GM23248 (cell line): ENCODE measurements at regions not wholly inside any gene's neighbourhood (a gene's known extent, or its start where the extent isn't known, plus 50 kb on each side); places are given as distances from the start of the nearest gene placed in this dataset.

ENCODE experiments used
- DNase-seq: peaks from one replicate; pipeline ENCODE4 v3.0.0-alpha.2; 2015
- H2AFZ ChIP-seq: fragments of 200-600 bp; sonication (generic); 2 replicates; pipeline ENCODE4 v1.6.1; 2016; ENCODE audit warnings: antibody characterized with exemption
- H3F3A ChIP-seq: fragments of 200-600 bp; sonication (generic); 2 replicates; pipeline ENCODE4 v1.6.1; 2016; ENCODE audit warnings: mild to moderate bottlenecking, antibody characterized with exemption, mixed run types; ENCODE audit not compliant: insufficient read depth
- H3K27ac ChIP-seq: fragments of 200-600 bp; sonication (generic); 2 replicates; pipeline ENCODE4 v1.5.1; 2016; ENCODE audit warnings: mild to moderate bottlenecking
- H3K27me3 ChIP-seq: fragments of 200-600 bp; sonication (generic); replicated peaks from 2 replicates; pipeline ENCODE4 v1.6.1; 2016; ENCODE audit warnings: mild to moderate bottlenecking; ENCODE audit not compliant: insufficient read depth
- H3K36me3 ChIP-seq: fragments of 200-600 bp; sonication (generic); 2 replicates; pipeline ENCODE4 v1.6.1; 2016; ENCODE audit warnings: low read depth, mild to moderate bottlenecking
- H3K4me1 ChIP-seq: fragments of 200-600 bp; sonication (generic); 2 replicates; pipeline ENCODE4 v1.6.1; 2016; ENCODE audit warnings: mild to moderate bottlenecking; ENCODE audit not compliant: insufficient read depth
- H3K4me2 ChIP-seq: fragments of 200-600 bp; sonication (generic); one replicate; pipeline ENCODE4 v1.6.1; 2016; ENCODE audit warnings: mild to moderate bottlenecking; ENCODE audit not compliant: unreplicated experiment
- H3K4me3 ChIP-seq: fragments of 200-600 bp; sonication (generic); 2 replicates; pipeline ENCODE4 v1.5.1; 2016; ENCODE audit warnings: mild to moderate bottlenecking
- H3K79me2 ChIP-seq: fragments of 200-600 bp; sonication (generic); 2 replicates; pipeline ENCODE4 v1.6.1; 2016; ENCODE audit warnings: mild to moderate bottlenecking; ENCODE audit not compliant: insufficient read depth
- H3K9ac ChIP-seq: fragments of 200-600 bp; sonication (generic); 2 replicates; pipeline ENCODE4 v1.6.1; 2016; ENCODE audit warnings: mild to moderate bottlenecking
- H3K9me2 ChIP-seq: fragments of 200-600 bp; sonication (generic); 2 replicates; pipeline ENCODE4 v1.6.1; 2016; ENCODE audit warnings: mixed run types, mild to moderate bottlenecking, moderate library complexity; ENCODE audit not compliant: insufficient read depth
- H3K9me3 ChIP-seq: fragments of 200-600 bp; sonication (generic); one replicate; pipeline ENCODE4 v1.6.1; 2017; ENCODE audit warnings: low read depth
- H4K20me1 ChIP-seq: fragments of 200-600 bp; sonication (generic); 2 replicates; pipeline ENCODE4 v1.6.0; 2016; ENCODE audit not compliant: insufficient read depth
- EZH2 ChIP-seq: fragments of 200-600 bp; sonication (generic); IDR thresholded peaks from 2 replicates; pipeline ENCODE4 v1.6.1; 2018; ENCODE audit warnings: antibody characterized with exemption, mild to moderate bottlenecking; ENCODE audit not compliant: insufficient read depth, poor library complexity, severe bottlenecking
- EZH2phosphoT487 ChIP-seq: fragments of 200-600 bp; sonication (generic); IDR thresholded peaks from 2 replicates; pipeline ENCODE4 v1.6.1; 2018; ENCODE audit warnings: antibody characterized with exemption, moderate library complexity, mild to moderate bottlenecking, low read depth; ENCODE audit not compliant: insufficient read depth
- WGBS, 2 experiments: methylation state at CpG; one replicate each; pipeline ENCODE4 v1.1.6; 2015 to 2017; ENCODE audit warnings: low lambda C conversion rate in 2 of 2, low coverage in 1 of 2; ENCODE audit errors: missing lambda C conversion rate in 2 of 2; 5-methylcytosine and 5-hydroxymethylcytosine counted together
- in situ Hi-C: fragments of 300-500 bp; cut with MboI; formaldehyde crosslinking; loops from 2 replicates; pipeline ENCODE4 v1.15.0; 2020

- 76 to 84% methylated on average over 2 of the region's 2 CpGs for WGBS, 2 experiments
- no peak overlapping the region for H3K27ac ChIP-seq
- TF ChIP-seq EZH2 (no peak), EZH2phosphoT487 (no peak)
Observed at GRCh38 chr3:63086190-63086589, 191.9 kb upstream of the SYNPR start.

GRCh38 chr3:63089007-63089750 lies 188.9 kb upstream of the SYNPR start:
- in situ Hi-C loops: no loop called here
- Histone ChIP-seq H3K4me3 (no peak overlapping the region), H3K27ac (no peak overlapping the region), H3K9ac (no peak overlapping the region), H3K9me2 (no peaks in the 10 kb centered on the region; the same call in 1 of the 2 replicates), H4K20me1 (no peaks in the 10 kb centered on the region), H3K36me3 (no peaks in the 10 kb centered on the region), H3K27me3 (no peaks in the 10 kb centered on the region; the same call in 1 of the 2 replicates), H3K4me2 (no peak overlapping the region), H3K79me2 (no peaks in the 10 kb centered on the region), H3K9me3 (no peaks in the 10 kb centered on the region), H3F3A (no peaks in the 10 kb centered on the region), H2AFZ (no peak overlapping the region), H3K4me1 (no peaks in the 10 kb centered on the region)
- no peak for TF ChIP-seq EZH2
- TF ChIP-seq EZH2phosphoT487: no peak
- WGBS, 2 experiments: 61% methylated on average over 6 of the region's 6 CpGs
- no peak for DNase-seq

More at GRCh38 chr3:63086190-63086589, 191.9 kb upstream of the SYNPR start:
- no peaks in the 10 kb centered on the region; the same call in 1 of the 2 replicates for H3K9me2 ChIP-seq
- no peaks in the 10 kb centered on the region for H3K9me3 ChIP-seq
- no peak overlapping the region for H2AFZ ChIP-seq
- no peak for DNase-seq
- H3K9ac ChIP-seq: no peak overlapping the region
- in situ Hi-C loops: no loop called here
- H3K4me2 ChIP-seq: no peak overlapping the region
- no peak overlapping the region for H3K4me3 ChIP-seq
- no peaks in the 10 kb centered on the region for H3K79me2 ChIP-seq
- no peaks in the 10 kb centered on the region for H3K27me3 ChIP-seq
- H3K4me1 ChIP-seq: no peaks in the 10 kb centered on the region
- H3K36me3 ChIP-seq: no peaks in the 10 kb centered on the region
- no peaks in the 10 kb centered on the region for H3F3A ChIP-seq
- H4K20me1 ChIP-seq: no peaks in the 10 kb centered on the region

- H3F3A ChIP-seq: no peaks in the 10 kb centered on the region
- H3K27me3 ChIP-seq: no peaks in the 10 kb centered on the region; the same call in 1 of the 2 replicates
- no peaks in the 10 kb centered on the region for H3K9me2 ChIP-seq
- in situ Hi-C loops: no loop called here
- no peak overlapping the region for H3K27ac ChIP-seq
- H3K4me3 ChIP-seq: no peak overlapping the region
- no peaks in the 10 kb centered on the region for H3K79me2 ChIP-seq
- H4K20me1 ChIP-seq: no peaks in the 10 kb centered on the region
- WGBS, 2 experiments: 30 to 52% methylated on average over 1 of the region's 1 CpG
- no peak overlapping the region for H3K4me2 ChIP-seq
- no peaks in the 10 kb centered on the region for H3K4me1 ChIP-seq
- H3K9ac ChIP-seq: no peak overlapping the region
- no peak overlapping the region for H2AFZ ChIP-seq
- no peaks in the 10 kb centered on the region for H3K9me3 ChIP-seq
- no peak for TF ChIP-seq EZH2phosphoT487
- no peak for TF ChIP-seq EZH2
- DNase-seq: no peak
- no peaks in the 10 kb centered on the region for H3K36me3 ChIP-seq
Observed at GRCh38 chr3:63089751-63090132, 188.4 kb upstream of the SYNPR start.

- in situ Hi-C loops: no loop called here
- Histone ChIP-seq H3K4me1 (no peaks in the 10 kb centered on the region), H3K9me2 (no peaks in the 10 kb centered on the region), H3K79me2 (no peaks in the 10 kb centered on the region), H3F3A (no peaks in the 10 kb centered on the region), H3K9ac (no peak overlapping the region), H4K20me1 (no peaks in the 10 kb centered on the region), H3K36me3 (no peaks in the 10 kb centered on the region), H3K27ac (no peak overlapping the region), H3K27me3 (no peaks in the 10 kb centered on the region; the same call in 1 of the 2 replicates), H2AFZ (no peak overlapping the region), H3K9me3 (no peaks in the 10 kb centered on the region), H3K4me2 (no peak overlapping the region), H3K4me3 (no peak overlapping the region)
- WGBS, 2 experiments: 44 to 50% methylated on average over 2 of the region's 2 CpGs
- TF ChIP-seq EZH2phosphoT487 (no peak), EZH2 (no peak)
- no peak for DNase-seq
Observed at GRCh38 chr3:63090656-63091055, 187.5 kb upstream of the SYNPR start.

GRCh38 chr3:63092515-63092914 lies 185.6 kb upstream of the SYNPR start:
- no peaks in the 10 kb centered on the region for H4K20me1 ChIP-seq
- TF ChIP-seq EZH2phosphoT487 (no peak), EZH2 (no peak)
- H3F3A ChIP-seq: no peaks in the 10 kb centered on the region
- DNase-seq: no peak
- H3K27ac ChIP-seq: no peak overlapping the region
- H3K4me1 ChIP-seq: no peaks in the 10 kb centered on the region
- H3K9me2 ChIP-seq: no peaks in the 10 kb centered on the region
- H3K9me3 ChIP-seq: no peaks in the 10 kb centered on the region
- no peak overlapping the region for H3K4me2 ChIP-seq
- 61 to 70% methylated on average over 5 of the region's 5 CpGs for WGBS, 2 experiments
- H3K36me3 ChIP-seq: no peaks in the 10 kb centered on the region
- H2AFZ ChIP-seq: no peak overlapping the region
- in situ Hi-C loops: no loop called here
- H3K9ac ChIP-seq: no peak overlapping the region
- H3K4me3 ChIP-seq: no peak overlapping the region
- no peaks in the 10 kb centered on the region for H3K79me2 ChIP-seq
- no peaks in the 10 kb centered on the region; the same call in 1 of the 2 replicates for H3K27me3 ChIP-seq
